Trophoblast cell (in vitro differentiated cells and primary cell): ENCODE measurements at regions not wholly inside any gene's neighbourhood (a gene's known extent, or its start where the extent isn't known, plus 50 kb on each side); places are given as distances from the start of the nearest gene placed in this dataset.

Experiments used
- DNase-seq, 2 donors: peaks; one replicate each; pipeline ENCODE4 v3.0.0-alpha.2; 2016
- H2AFZ ChIP-seq: 2 replicates; pipeline ENCODE4 v1.6.1; 2013; ENCODE audit warnings: low read length, moderate library complexity, mild to moderate bottlenecking; ENCODE audit not compliant: insufficient read depth, poor library complexity
- H2AK5ac ChIP-seq: 2 replicates; pipeline ENCODE4 v1.6.1; 2013; ENCODE audit warnings: mild to moderate bottlenecking, low read length
- H2BK120ac ChIP-seq: 2 replicates; pipeline ENCODE4 v1.6.1; 2013; ENCODE audit warnings: low read length, mild to moderate bottlenecking, moderate library complexity; ENCODE audit not compliant: insufficient read depth, poor library complexity
- H2BK12ac ChIP-seq: 2 replicates; pipeline ENCODE4 v1.6.1; 2013; ENCODE audit warnings: mild to moderate bottlenecking, low read length, moderate library complexity
- H2BK5ac ChIP-seq: 2 replicates; pipeline ENCODE4 v1.6.1; 2013; ENCODE audit warnings: low read length, low read depth, moderate library complexity, mild to moderate bottlenecking; ENCODE audit not compliant: poor library complexity
- H3K14ac ChIP-seq: 2 replicates; pipeline ENCODE4 v1.6.1; 2013; ENCODE audit warnings: mild to moderate bottlenecking, low read length
- H3K18ac ChIP-seq: 2 replicates; pipeline ENCODE4 v1.6.1; 2013; ENCODE audit warnings: mild to moderate bottlenecking, low read length
- H3K23ac ChIP-seq: 2 replicates; pipeline ENCODE4 v1.6.1; 2013; ENCODE audit warnings: low read length
- H3K27ac ChIP-seq: 2 replicates; pipeline ENCODE4 v1.5.1; 2013; ENCODE audit warnings: low read depth, mild to moderate bottlenecking, inconsistent platforms, low read length, moderate library complexity
- H3K27me3 ChIP-seq: 2 replicates; pipeline ENCODE4 v1.6.1; 2013; ENCODE audit warnings: inconsistent platforms, mild to moderate bottlenecking, low read length, moderate library complexity; ENCODE audit not compliant: insufficient read depth
- H3K36me3 ChIP-seq, 2 experiments: 1 replicate in 1 of 2; 2 replicates in 1 of 2; pipeline ENCODE4 v1.6.1; 2013; ENCODE audit warnings: low read length in 2 of 2, mild to moderate bottlenecking in 2 of 2, moderate library complexity in 1 of 2; ENCODE audit not compliant: insufficient read depth in 2 of 2, control insufficient read depth in 1 of 2
- H3K4ac ChIP-seq: 2 replicates; pipeline ENCODE4 v1.6.1; 2013; ENCODE audit warnings: low read depth, mild to moderate bottlenecking, low read length, moderate library complexity
- H3K4me1 ChIP-seq, 2 experiments: 1 replicate in 1 of 2; 2 replicates in 1 of 2; pipeline ENCODE4 v1.6.1; 2013; ENCODE audit warnings: low read length in 2 of 2, mild to moderate bottlenecking in 2 of 2, moderate library complexity in 1 of 2; ENCODE audit not compliant: insufficient read depth in 2 of 2, control insufficient read depth in 1 of 2
- H3K4me2 ChIP-seq: 2 replicates; pipeline ENCODE4 v1.6.1; 2013; ENCODE audit warnings: inconsistent platforms, mild to moderate bottlenecking, low read length, moderate library complexity
- H3K4me3 ChIP-seq: 2 replicates; pipeline ENCODE4 v1.5.1; 2013; ENCODE audit warnings: mild to moderate bottlenecking, low read depth, low read length, inconsistent platforms
- H3K79me1 ChIP-seq: one replicate; pipeline ENCODE4 v1.6.1; 2013; ENCODE audit warnings: low read length
- H3K79me2 ChIP-seq: 2 replicates; pipeline ENCODE4 v1.6.1; 2013; ENCODE audit warnings: low read length, mild to moderate bottlenecking; ENCODE audit not compliant: control insufficient read depth, insufficient read depth, poor library complexity
- H3K9ac ChIP-seq: 2 replicates; pipeline ENCODE4 v1.6.1; 2013; ENCODE audit warnings: mild to moderate bottlenecking, low read length
- H3K9me3 ChIP-seq: 2 replicates; pipeline ENCODE4 v1.6.1; 2013; ENCODE audit warnings: low read depth, mild to moderate bottlenecking, control low read depth, inconsistent platforms, low read length; ENCODE audit not compliant: insufficient read depth
- H4K12ac ChIP-seq: 2 replicates; pipeline ENCODE4 v1.6.1; 2013; ENCODE audit warnings: low read depth, mild to moderate bottlenecking, low read length, moderate library complexity
- H4K8ac ChIP-seq: 2 replicates; pipeline ENCODE4 v1.6.1; 2013; ENCODE audit warnings: low read depth, mild to moderate bottlenecking, low read length, moderate library complexity
- H4K91ac ChIP-seq: one replicate; pipeline ENCODE4 v1.6.1; 2013; ENCODE audit warnings: low read depth, mild to moderate bottlenecking, low read length, moderate library complexity
- WGBS: extraction: QIAGEN DNeasy Blood & Tissue Kit; methylation state at CpG from one replicate; pipeline ENCODE4 v1.1.7; 2013; ENCODE audit warnings: missing lambda C conversion rate; ENCODE audit not compliant: insufficient read length, insufficient coverage; ENCODE audit errors: extremely low coverage; 5-methylcytosine and 5-hydroxymethylcytosine counted together

DNA sequence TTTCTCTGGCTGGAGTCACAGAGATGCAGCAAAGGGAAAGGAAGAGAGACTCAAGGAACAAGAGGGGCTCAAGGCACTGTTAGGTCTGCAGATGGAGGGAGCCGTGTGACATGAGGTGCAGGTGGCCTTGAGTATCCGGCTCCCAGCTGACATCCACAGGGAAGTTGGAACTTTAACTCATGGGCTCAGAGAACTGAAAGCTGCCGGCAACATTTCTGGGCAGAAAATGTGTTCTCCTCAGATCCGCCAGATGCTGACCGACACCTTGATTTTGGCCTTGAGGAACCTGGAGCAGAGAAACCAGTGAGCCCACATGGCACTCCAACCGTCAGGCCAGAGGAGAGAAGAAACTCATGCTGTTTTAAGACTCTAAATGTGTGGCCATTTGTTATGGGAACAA lies 258.1 kb upstream of the IRX2 start:
- H3K23ac ChIP-seq = no peak overlapping the region
- no peaks in the 10 kb centered on the region for H3K4me1 ChIP-seq
- no peaks in the 10 kb centered on the region for H3K79me2 ChIP-seq

DNA sequence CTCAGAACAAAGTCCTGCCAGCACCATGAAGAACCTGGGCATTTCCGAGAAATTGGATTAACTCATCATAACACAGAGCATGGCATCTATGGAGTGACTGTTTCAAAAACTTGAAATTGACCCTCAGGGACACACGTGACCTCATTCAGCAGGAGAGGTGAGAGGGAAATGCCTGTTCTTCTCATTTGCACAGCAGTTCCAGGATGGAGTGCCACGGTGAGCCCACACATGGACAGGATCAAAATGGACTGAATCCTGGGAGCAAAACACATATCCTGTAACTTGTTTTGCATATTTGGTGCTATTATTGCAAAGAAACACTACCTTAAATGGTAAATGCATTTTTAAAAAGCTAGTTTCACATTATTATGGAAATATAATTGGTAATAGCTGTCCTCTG lies 256.1 kb upstream of the IRX2 start:
- Histone ChIP-seq H2AFZ (no peak overlapping the region), H3K36me3 (no peaks in the 10 kb centered on the region), H3K4me2 (no peak overlapping the region), H3K23ac (no peak overlapping the region), H2BK120ac (no peak overlapping the region), H2BK5ac (no peak overlapping the region), H3K27me3 (no peaks in the 10 kb centered on the region), H3K14ac (no peak overlapping the region), H2AK5ac (no peak overlapping the region), H3K79me2 (no peaks in the 10 kb centered on the region), H3K18ac (no peak overlapping the region), H4K91ac (no peak overlapping the region), H3K4me3 (no peak overlapping the region), H4K8ac (no peak overlapping the region), H3K9me3 (peaks cover 2% of the 10 kb centered on the region), H3K4me1 (no peaks in the 10 kb centered on the region), H3K9ac (no peak overlapping the region), H2BK12ac (no peak overlapping the region), H3K27ac (no peak overlapping the region), H3K79me1 (no peaks in the 10 kb centered on the region), H4K12ac (no peak overlapping the region), H3K4ac (no peak overlapping the region)
- no CpG with 5 or more reads among the region's 3 CpGs for WGBS
- DNase-seq = no peak

More for the DNA sequence above, 258.1 kb upstream of the IRX2 start:
- peaks cover 2% of the 10 kb centered on the region for H3K9me3 ChIP-seq
- WGBS = no CpG with 5 or more reads among the region's 6 CpGs
- no peak overlapping the region for H3K14ac ChIP-seq
- no peak overlapping the region for H3K27ac ChIP-seq
- no peak overlapping the region for H3K18ac ChIP-seq
- no peak overlapping the region for H3K9ac ChIP-seq
- H4K12ac ChIP-seq = no peak overlapping the region
- H3K4ac ChIP-seq = no peak overlapping the region
- H3K4me3 ChIP-seq = no peak overlapping the region
- H3K36me3 ChIP-seq = no peaks in the 10 kb centered on the region
- no peaks in the 10 kb centered on the region for H3K79me1 ChIP-seq
- H2BK5ac ChIP-seq = no peak overlapping the region
- H2AFZ ChIP-seq = no peak overlapping the region
- DNase-seq = no peak
- no peak overlapping the region for H2BK120ac ChIP-seq
- no peak overlapping the region for H2AK5ac ChIP-seq
- H3K4me2 ChIP-seq = no peak overlapping the region
- no peak overlapping the region for H4K8ac ChIP-seq
- H2BK12ac ChIP-seq = no peak overlapping the region
- no peak overlapping the region for H4K91ac ChIP-seq
- H3K27me3 ChIP-seq = no peaks in the 10 kb centered on the region

DNA sequence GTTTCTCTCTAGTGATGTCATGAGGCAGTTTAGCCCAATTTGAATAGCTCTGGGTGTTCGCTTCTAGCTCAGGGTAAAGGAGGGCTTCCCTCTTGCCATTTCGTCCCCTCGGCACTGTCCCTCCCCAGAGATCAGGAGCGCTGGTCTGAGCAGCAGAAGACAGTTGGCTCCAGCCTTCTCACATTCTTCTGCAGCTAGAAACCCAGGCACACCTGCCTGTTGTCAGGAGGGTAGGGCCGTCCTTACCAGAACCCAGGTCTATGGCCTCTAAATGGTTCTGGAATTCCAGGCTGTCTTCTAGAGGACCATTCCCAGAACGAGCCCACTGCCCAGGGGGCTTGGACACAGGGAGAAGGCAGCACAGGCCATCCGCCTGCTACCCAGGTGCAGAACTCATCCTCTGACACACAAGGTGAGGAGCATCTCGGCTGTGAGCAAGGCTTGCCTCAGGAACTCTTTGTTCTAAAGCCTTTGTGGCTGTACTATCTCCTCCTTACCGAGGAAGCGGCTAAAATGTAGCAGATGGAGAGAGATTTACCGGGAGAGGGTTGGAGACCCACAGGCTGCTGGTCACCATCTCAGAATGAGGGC lies 255.6 kb upstream of the IRX2 start:
- DNase-seq = no peak
- no peaks in the 10 kb centered on the region for H3K27me3 ChIP-seq
- no peak overlapping the region for H4K91ac ChIP-seq
- no peaks in the 10 kb centered on the region for H3K79me1 ChIP-seq
- no peak overlapping the region for H3K4me3 ChIP-seq
- no peak overlapping the region for H4K12ac ChIP-seq
- H2BK5ac ChIP-seq = no peak overlapping the region
- no peak overlapping the region for H3K4me2 ChIP-seq
- H3K18ac ChIP-seq = no peak overlapping the region
- no CpG with 5 or more reads among the region's 11 CpGs for WGBS
- H3K9me3 ChIP-seq = peaks cover 2% of the 10 kb centered on the region
- no peaks in the 10 kb centered on the region for H3K4me1 ChIP-seq
- H4K8ac ChIP-seq = no peak overlapping the region
- no peak overlapping the region for H3K4ac ChIP-seq
- H3K14ac ChIP-seq = no peak overlapping the region
- no peak overlapping the region for H3K27ac ChIP-seq
- no peaks in the 10 kb centered on the region for H3K36me3 ChIP-seq
- no peaks in the 10 kb centered on the region for H3K79me2 ChIP-seq
- H2AK5ac ChIP-seq = no peak overlapping the region
- no peak overlapping the region for H3K9ac ChIP-seq
- H3K23ac ChIP-seq = no peak overlapping the region
- H2BK120ac ChIP-seq = no peak overlapping the region
- H2BK12ac ChIP-seq = no peak overlapping the region
- no peak overlapping the region for H2AFZ ChIP-seq

DNA sequence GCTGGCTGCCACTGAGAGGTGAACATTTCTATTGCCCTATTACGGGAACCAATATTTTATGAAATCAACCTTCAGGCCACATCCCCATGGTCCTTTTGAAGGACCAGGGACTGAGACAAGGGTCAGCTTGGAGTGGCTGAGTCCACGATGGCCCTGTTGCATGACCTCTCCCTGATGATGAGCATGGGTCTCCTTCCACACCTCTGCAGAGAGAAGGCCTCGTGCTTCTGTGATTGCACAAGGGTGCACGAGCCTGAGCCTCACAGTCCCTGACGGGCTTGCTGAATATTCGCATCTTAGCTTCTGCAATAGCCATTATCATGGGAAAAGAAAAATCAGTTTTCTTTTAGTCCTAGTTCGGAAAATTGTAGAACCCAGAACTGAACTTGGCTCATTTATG lies 255.0 kb upstream of the IRX2 start:
- H2BK12ac ChIP-seq = no peak overlapping the region
- H3K18ac ChIP-seq = no peak overlapping the region
- no peak for DNase-seq
- H3K4me3 ChIP-seq = no peak overlapping the region
- no peak overlapping the region for H4K91ac ChIP-seq
- H3K4ac ChIP-seq = no peak overlapping the region
- H3K4me2 ChIP-seq = no peak overlapping the region
- no peaks in the 10 kb centered on the region for H3K36me3 ChIP-seq
- H3K14ac ChIP-seq = no peak overlapping the region
- no peak overlapping the region for H4K8ac ChIP-seq
- H2BK120ac ChIP-seq = no peak overlapping the region
- H2BK5ac ChIP-seq = no peak overlapping the region
- H3K9me3 ChIP-seq = peaks cover 3% of the 10 kb centered on the region
- H3K79me2 ChIP-seq = no peaks in the 10 kb centered on the region
- no peaks in the 10 kb centered on the region for H3K27me3 ChIP-seq
- no peak overlapping the region for H2AK5ac ChIP-seq
- no peak overlapping the region for H4K12ac ChIP-seq
- no peak overlapping the region for H3K27ac ChIP-seq
- WGBS = no CpG with 5 or more reads among the region's 7 CpGs
- no peak overlapping the region for H2AFZ ChIP-seq
- no peaks in the 10 kb centered on the region for H3K79me1 ChIP-seq
- no peak overlapping the region for H3K23ac ChIP-seq
- H3K9ac ChIP-seq = no peak overlapping the region
- no peaks in the 10 kb centered on the region for H3K4me1 ChIP-seq
